IMR-90 (cell line): ENCODE measurements at regions not wholly inside any gene's neighbourhood (a gene's known extent, or its start where the extent isn't known, plus 50 kb on each side); places are given as distances from the start of the nearest gene placed in this dataset.

Experiments used
- ATAC-seq: fragments of 200-7000 bp; cut with Tn5 transposase; 2 replicates; pipeline ENCODE4 v1.9.1; 2020; ENCODE audit warnings: low read depth, mild to moderate bottlenecking, moderate library complexity
- BruUV-seq: library from RNA; stranded (reverse); fragments of 400-500 nt; replicated peaks from 2 replicates; lab custom pipeline; 2021; lab: Mats Ljungman, UMichigan
- CTCF ChIA-PET: fragments of 300-600 bp; formaldehyde crosslinking; extraction: SDS; loops from one replicate; lab custom pipeline; 2021; ENCODE audit warnings: antibody characterized with exemption; lab: Yijun Ruan, JAX
- POLR2A ChIA-PET: fragments of 300-600 bp; sonication (Branson Sonifier 250); formaldehyde crosslinking; loops from one replicate; lab custom pipeline; 2022; ENCODE audit warnings: antibody characterized with exemption; ENCODE audit not compliant: unreplicated experiment; lab: Charles Lee
- DNase-seq: peaks from one replicate; pipeline ENCODE4 v3.0.0; 2013
- H2AFZ ChIP-seq: replicated peaks from 2 replicates; pipeline ENCODE3; 2013; ENCODE audit warnings: low read length, mild to moderate bottlenecking; ENCODE audit not compliant: poor library complexity
- H2AK5ac ChIP-seq: 2 replicates; pipeline ENCODE4 v1.6.1; 2013; ENCODE audit warnings: low read depth, low read length, inconsistent platforms
- H2AK9ac ChIP-seq: replicated peaks from 2 replicates; pipeline ENCODE3; 2013; ENCODE audit warnings: mild to moderate bottlenecking, low read depth, low read length, moderate library complexity; ENCODE audit not compliant: poor library complexity
- H2BK120ac ChIP-seq: 2 replicates; pipeline ENCODE4 v1.6.1; 2013; ENCODE audit warnings: low read depth, low read length, inconsistent platforms
- H2BK15ac ChIP-seq: 3 replicates; pipeline ENCODE4 v1.6.1; 2013; ENCODE audit warnings: low read depth, low read length, inconsistent platforms
- H2BK20ac ChIP-seq: 2 replicates; pipeline ENCODE4 v1.6.1; 2013; ENCODE audit warnings: low read depth, mild to moderate bottlenecking, inconsistent platforms, low read length, moderate library complexity
- H2BK5ac ChIP-seq: 2 replicates; pipeline ENCODE4 v1.6.1; 2013; ENCODE audit warnings: mild to moderate bottlenecking, low read depth, low read length, inconsistent platforms; ENCODE audit not compliant: poor library complexity, severe bottlenecking
- H3K14ac ChIP-seq: replicated peaks from 2 replicates; pipeline ENCODE4 v1.6.1; 2013; ENCODE audit warnings: low read depth, low read length, inconsistent platforms
- H3K18ac ChIP-seq: 2 replicates; pipeline ENCODE4 v1.6.1; 2013; ENCODE audit warnings: low read depth, low read length, control low read depth
- H3K23ac ChIP-seq: 2 replicates; pipeline ENCODE4 v1.6.1; 2013; ENCODE audit warnings: low read depth, low read length, inconsistent platforms
- H3K27ac ChIP-seq: 2 replicates; pipeline ENCODE4 v1.5.1; 2013; ENCODE audit warnings: mild to moderate bottlenecking, control low read depth, low read length; ENCODE audit not compliant: insufficient read depth
- H3K27me3 ChIP-seq: 2 replicates; pipeline ENCODE4 v1.6.1; 2013; ENCODE audit warnings: low read length; ENCODE audit not compliant: control insufficient read depth, insufficient read depth
- H3K36me3 ChIP-seq: 2 replicates; pipeline ENCODE4 v1.6.1; 2013; ENCODE audit warnings: low read length, mixed read lengths; ENCODE audit not compliant: control insufficient read depth, insufficient read depth
- H3K4ac ChIP-seq: 2 replicates; pipeline ENCODE4 v1.6.1; 2013; ENCODE audit warnings: low read depth, low read length, inconsistent platforms
- H3K4me1 ChIP-seq: 2 replicates; pipeline ENCODE4 v1.6.1; 2013; ENCODE audit warnings: low read length, mixed read lengths; ENCODE audit not compliant: control insufficient read depth, insufficient read depth
- H3K4me2 ChIP-seq: 2 replicates; pipeline ENCODE4 v1.6.1; 2013; ENCODE audit warnings: low read depth, mild to moderate bottlenecking, control low read depth, low read length, moderate library complexity
- H3K4me3 ChIP-seq: 2 replicates; pipeline ENCODE4 v1.5.1; 2013; ENCODE audit warnings: low read depth, mild to moderate bottlenecking, control low read depth, low read length, moderate library complexity; ENCODE audit not compliant: insufficient read depth
- H3K56ac ChIP-seq: 2 replicates; pipeline ENCODE4 v1.6.1; 2013; ENCODE audit warnings: low read length, inconsistent platforms; ENCODE audit not compliant: insufficient read depth; ENCODE audit errors: extremely low read depth
- H3K79me1 ChIP-seq, 2 experiments: 2 replicates each; pipeline ENCODE4 v1.6.1; 2013; ENCODE audit warnings: low read length in 2 of 2, inconsistent platforms in 1 of 2, low read depth in 1 of 2
- H3K9ac ChIP-seq: 2 replicates; pipeline ENCODE4 v1.6.1; 2013; ENCODE audit warnings: low read depth, low read length, control low read depth
- H3K9me1 ChIP-seq: 2 replicates; pipeline ENCODE4 v1.6.1; 2013; ENCODE audit warnings: low read length, inconsistent platforms; ENCODE audit not compliant: insufficient read depth
- H3K9me3 ChIP-seq: 2 replicates; pipeline ENCODE4 v1.6.1; 2013; ENCODE audit warnings: low read length; ENCODE audit not compliant: control insufficient read depth, insufficient read depth
- H4K20me1 ChIP-seq: 2 replicates; pipeline ENCODE4 v1.6.1; 2013; ENCODE audit warnings: low read length, inconsistent platforms; ENCODE audit not compliant: insufficient read depth
- H4K5ac ChIP-seq: 2 replicates; pipeline ENCODE4 v1.6.1; 2013; ENCODE audit warnings: mild to moderate bottlenecking, low read depth, low read length, control low read depth
- H4K8ac ChIP-seq, 2 experiments: 2 replicates each; pipeline ENCODE4 v1.6.1; 2013; ENCODE audit warnings: low read depth in 2 of 2, low read length in 2 of 2, control low read depth in 1 of 2, inconsistent platforms in 1 of 2
- H4K91ac ChIP-seq: 2 replicates; pipeline ENCODE4 v1.6.1; 2013; ENCODE audit warnings: low read depth, low read length, inconsistent platforms; ENCODE audit not compliant: insufficient read depth
- BHLHE40 ChIP-seq: fragments of 150-350 bp; IDR thresholded peaks from 2 replicates; pipeline ENCODE4 v1.6.1; 2016; ENCODE audit warnings: mild to moderate bottlenecking, low read depth, low read length
- CEBPB ChIP-seq: IDR thresholded peaks from 2 replicates; pipeline ENCODE4 v1.6.1; 2012; ENCODE audit warnings: low read depth, low read length, improper control_type of control experiment
- CTCF ChIP-seq: conservative IDR thresholded peaks from 2 replicates; pipeline ENCODE4 v1.5.1; 2012; ENCODE audit warnings: mild to moderate bottlenecking, low read depth, low read length, improper control_type of control experiment
- FOS ChIP-seq: fragments of 150-350 bp; IDR thresholded peaks from 2 replicates; pipeline ENCODE4 v1.6.1; 2016; ENCODE audit warnings: low read depth, low read length
- MAFK ChIP-seq: IDR thresholded peaks from 2 replicates; pipeline ENCODE4 v1.6.1; 2012; ENCODE audit warnings: low read depth, low read length, improper control_type of control experiment
- NFE2L2 ChIP-seq: fragments of 150-350 bp; IDR thresholded peaks from 2 replicates; pipeline ENCODE4 v1.6.1; 2016; ENCODE audit warnings: low read depth, mild to moderate bottlenecking, low read length
- POLR2A ChIP-seq: IDR thresholded peaks from 2 replicates; pipeline ENCODE4 v1.6.1; 2012; ENCODE audit warnings: mild to moderate bottlenecking, low read depth, low read length
- RAD21 ChIP-seq: IDR thresholded peaks from 2 replicates; pipeline ENCODE4 v1.6.1; 2012; ENCODE audit warnings: low read length, improper control_type of control experiment
- WGBS, 2 experiments: methylation state at CpG; one replicate each; pipeline versions ENCODE4 v1.1.5 to v1.1.7; 2013; ENCODE audit warnings: missing lambda C conversion rate in 2 of 2; ENCODE audit not compliant: insufficient read length in 1 of 2; ENCODE audit errors: extremely low coverage in 2 of 2; 5-methylcytosine and 5-hydroxymethylcytosine counted together
- dilution Hi-C: fragments of 300-500 bp; cut with HindIII; formaldehyde crosslinking; loops from one replicate; pipeline ENCODE4 v1.14.3; 2018; ENCODE audit warnings: low sequenced_read_pairs; ENCODE audit not compliant: unreplicated experiment
- in situ Hi-C: fragments of 300-500 bp; cut with MboI; formaldehyde crosslinking; loops from 3 replicates; pipeline ENCODE4 v1.14.3; 2019; ENCODE audit warnings: low sequenced_read_pairs, inconsistent platforms, mixed read lengths
- intact Hi-C: fragments of 100-400 bp; cut with micrococcal nuclease; formaldehyde crosslinking; loops from 2 replicates; pipeline ENCODE4 v1.10.0; 2022

- H3K36me3 ChIP-seq: no peaks in the 10 kb centered on the region
- DNase-seq: no peak
- no peaks in the 10 kb centered on the region for H3K4me1 ChIP-seq
- H3K18ac ChIP-seq: no peak overlapping the region
- no peak overlapping the region for H3K27ac ChIP-seq
- no peak for TF ChIP-seq FOS
- no peak for TF ChIP-seq BHLHE40
- no peak for TF ChIP-seq CEBPB
- TF ChIP-seq MAFK: no peak
- TF ChIP-seq CTCF: no peak
- no peak for TF ChIP-seq NFE2L2
- no peak for TF ChIP-seq RAD21
- TF ChIP-seq POLR2A: no peak
- H3K79me1 ChIP-seq: no peaks in the 10 kb centered on the region
- no peaks in the 10 kb centered on the region for H3K9me1 ChIP-seq
- no CpG with 5 or more reads among the region's 20 CpGs for WGBS, 2 experiments
- no peak overlapping the region for H2AK5ac ChIP-seq
- no peak overlapping the region for H3K4ac ChIP-seq
- ATAC-seq: no peak
- H2AK9ac ChIP-seq: no peak overlapping the region
- H2AFZ ChIP-seq: no peak overlapping the region
- BruUV-seq: no TSS peak
- no peaks in the 10 kb centered on the region for H4K20me1 ChIP-seq
- H2BK20ac ChIP-seq: no peak overlapping the region
- CTCF ChIA-PET: no interaction called here
- H3K56ac ChIP-seq: no peak overlapping the region
- H3K9me3 ChIP-seq: no peaks in the 10 kb centered on the region
- H4K5ac ChIP-seq: no peak overlapping the region
- no peak overlapping the region for H3K23ac ChIP-seq
- no peak overlapping the region for H3K9ac ChIP-seq
- intact Hi-C loops (no loop called here), in situ Hi-C loops (no loop called here), dilution Hi-C loops (no loop called here)
- no peak overlapping the region for H4K8ac ChIP-seq
- H4K91ac ChIP-seq: no peak overlapping the region
- H3K27me3 ChIP-seq: peaks cover 2% of the 10 kb centered on the region
- H2BK120ac ChIP-seq: no peak overlapping the region
- no peak overlapping the region for H3K4me3 ChIP-seq
- H2BK15ac ChIP-seq: no peak overlapping the region
- no peak overlapping the region for H3K14ac ChIP-seq
- no peak overlapping the region for H2BK5ac ChIP-seq
- no peak overlapping the region for H3K4me2 ChIP-seq
- POLR2A ChIA-PET: no interaction called here
These were observed 64.6 kb downstream of the GOLGA6L7 start for GRCh38 chr15:28783873-28784272.
